ENCODE measurements at regions not wholly inside any gene's neighbourhood (a gene's known extent, or its start where the extent isn't known, plus 50 kb on each side); places are given as distances from the start of the nearest gene placed in this dataset.

- TF ChIP-seq, protein P1, sequence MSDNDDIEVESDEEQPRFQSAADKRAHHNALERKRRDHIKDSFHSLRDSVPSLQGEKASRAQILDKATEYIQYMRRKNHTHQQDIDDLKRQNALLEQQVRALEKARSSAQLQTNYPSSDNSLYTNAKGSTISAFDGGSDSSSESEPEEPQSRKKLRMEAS (CRISPR knock-in tag; IDR thresholded peaks at IDR 0.05), result no peak
- TF ChIP-seq TBP (optimal IDR thresholded peaks at IDR 0.05; ENCODE audit: low read depth, low read length), result no peak
- no peak for TF ChIP-seq CHD2 (IDR thresholded peaks at IDR 0.05; ENCODE audit: low read depth, low read length)
- no peak for TF ChIP-seq MAZ (CRISPR knock-in tag; conservative IDR thresholded peaks at IDR 0.05 in 1 of 2, IDR thresholded peaks at IDR 0.05 in 1 of 2)
- TF ChIP-seq POLR2A (conservative IDR thresholded peaks at IDR 0.05), result no peak
- no peak for TF ChIP-seq NFYB (IDR thresholded peaks at IDR 0.05; ENCODE audit: extremely low read depth, insufficient read length)
- no peak for TF ChIP-seq REST (IDR thresholded peaks at IDR 0.05; ENCODE audit: borderline replicate concordance)
- no peak for TF ChIP-seq REST (CRISPR knock-in tag; IDR thresholded peaks at IDR 0.05; ENCODE audit: low read depth)
- no peak for TF ChIP-seq HCFC1 (IDR thresholded peaks at IDR 0.05; ENCODE audit: low read depth, low read length)
- no peak for TF ChIP-seq YY1 (IDR thresholded peaks at IDR 0.05; ENCODE audit: borderline replicate concordance in 1 of 3, control insufficient read depth in 1 of 3, extremely low read depth in 1 of 3, insufficient read depth in 3 of 3, insufficient read length in 1 of 3, insufficient replicate concordance in 2 of 3, low read depth in 1 of 3, low read length in 2 of 3)
- no peak for TF ChIP-seq PTTG1 (tag; IDR thresholded peaks at IDR 0.05; ENCODE audit: low read depth)
Observed at GRCh38 chr4:24140892-24141291, 251.0 kb upstream of the PPARGC1A start.
